MM.1S (cell line): ENCODE measurements at regions not wholly inside any gene's neighbourhood (a gene's known extent, or its start where the extent isn't known, plus 50 kb on each side); places are given as distances from the start of the nearest gene placed in this dataset.

Experiments used
- EZH2 ChIP-seq: fragments of 300-600 bp; sonication (generic); optimal IDR thresholded peaks from 2 replicates; pipeline ENCODE3; 2017; ENCODE audit warnings: low read depth, mild to moderate bottlenecking, antibody characterized with exemption, low read length, mixed read lengths
- TF ChIP-seq, protein P1 (sequence below): fragments of 300-600 bp; sonication (generic); IDR thresholded peaks from 2 replicates; pipeline ENCODE4 v1.5.1; 2016; ENCODE audit warnings: antibody characterized with exemption, low read length, mixed read lengths

DNA sequence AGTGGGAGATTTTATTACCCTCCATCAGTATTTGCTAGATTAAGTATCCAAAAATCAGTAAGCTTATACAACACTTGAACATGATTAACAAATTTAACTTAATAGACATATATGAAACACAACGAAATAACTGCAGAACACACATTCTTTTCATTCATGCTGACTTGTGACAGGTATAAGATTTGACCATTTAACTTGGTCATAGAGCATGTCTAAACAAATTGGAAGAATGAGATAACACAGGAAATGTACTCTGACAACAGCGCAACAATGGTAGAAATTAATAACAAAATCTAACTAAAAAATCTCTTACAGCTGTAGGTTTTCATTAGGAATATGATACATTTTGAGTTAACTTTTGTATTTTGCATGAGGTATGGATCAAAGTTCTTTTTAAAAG, 62.4 kb upstream of the TTLL7 start:
- TF ChIP-seq, protein P1, sequence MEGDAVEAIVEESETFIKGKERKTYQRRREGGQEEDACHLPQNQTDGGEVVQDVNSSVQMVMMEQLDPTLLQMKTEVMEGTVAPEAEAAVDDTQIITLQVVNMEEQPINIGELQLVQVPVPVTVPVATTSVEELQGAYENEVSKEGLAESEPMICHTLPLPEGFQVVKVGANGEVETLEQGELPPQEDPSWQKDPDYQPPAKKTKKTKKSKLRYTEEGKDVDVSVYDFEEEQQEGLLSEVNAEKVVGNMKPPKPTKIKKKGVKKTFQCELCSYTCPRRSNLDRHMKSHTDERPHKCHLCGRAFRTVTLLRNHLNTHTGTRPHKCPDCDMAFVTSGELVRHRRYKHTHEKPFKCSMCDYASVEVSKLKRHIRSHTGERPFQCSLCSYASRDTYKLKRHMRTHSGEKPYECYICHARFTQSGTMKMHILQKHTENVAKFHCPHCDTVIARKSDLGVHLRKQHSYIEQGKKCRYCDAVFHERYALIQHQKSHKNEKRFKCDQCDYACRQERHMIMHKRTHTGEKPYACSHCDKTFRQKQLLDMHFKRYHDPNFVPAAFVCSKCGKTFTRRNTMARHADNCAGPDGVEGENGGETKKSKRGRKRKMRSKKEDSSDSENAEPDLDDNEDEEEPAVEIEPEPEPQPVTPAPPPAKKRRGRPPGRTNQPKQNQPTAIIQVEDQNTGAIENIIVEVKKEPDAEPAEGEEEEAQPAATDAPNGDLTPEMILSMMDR: no peak
- no peak for TF ChIP-seq EZH2
